ENCODE measurements at regions not wholly inside any gene's neighbourhood (a gene's known extent, or its start where the extent isn't known, plus 50 kb on each side); places are given as distances from the start of the nearest gene placed in this dataset.
"Not testable (repeated sequence)": the region's sequence is repeated elsewhere in the genome, so short reads cannot be mapped to it uniquely, and the experiment has no call there.

DNA sequence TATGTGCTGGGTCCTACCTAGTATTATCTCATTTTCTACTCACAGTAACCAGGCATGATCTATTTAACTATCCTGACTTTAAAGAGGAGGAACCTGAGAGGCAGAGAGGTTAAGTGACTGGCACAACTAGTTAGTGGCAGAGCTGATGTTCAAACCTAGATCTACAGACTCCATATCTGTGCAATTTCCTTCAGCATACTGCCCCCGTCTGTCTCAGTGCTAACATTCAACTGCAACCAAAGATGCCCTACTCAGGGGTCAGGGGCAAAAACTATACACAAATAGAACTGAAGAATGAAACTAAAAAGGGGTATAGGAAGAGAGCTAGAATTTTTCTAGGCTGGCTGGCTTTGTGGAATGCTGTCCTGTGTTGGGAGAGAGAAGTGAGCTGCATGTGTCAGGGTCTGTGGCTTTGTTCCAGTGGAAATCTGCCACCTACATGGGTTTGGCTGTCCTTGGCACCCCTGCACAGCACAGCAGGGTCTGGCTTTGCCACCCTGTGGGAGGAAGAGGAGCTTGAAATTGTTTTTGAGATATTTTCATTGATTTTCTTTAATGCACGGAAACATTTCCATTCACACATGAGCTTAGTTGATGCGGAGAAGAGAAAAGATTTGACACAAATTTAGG is 368.5 kb downstream of the RPS6KC1 start:
- Histone ChIP-seq H3K36me3 (ENCODE audit: insufficient read depth, low read length) (no peaks in the 10 kb centered on the region), H3K27ac (ENCODE audit: low read depth, low read length) (no peak overlapping the region), H3K4me1 (ENCODE audit: insufficient read depth, low read length) (no peaks in the 10 kb centered on the region), H3K27me3 (ENCODE audit: control insufficient read depth in 1 of 2, insufficient read depth in 2 of 2, low read length in 2 of 2) (no peaks in the 10 kb centered on the region), H3K4me3 (ENCODE audit: low read depth in 1 of 2, low read length in 2 of 2) (no peak overlapping the region), H3K9me3 (ENCODE audit: low read length) (no peaks in the 10 kb centered on the region), H3K9ac (ENCODE audit: low read length) (no peak overlapping the region)

- H3K27ac ChIP-seq (ENCODE audit: low read depth, low read length); H3K36me3 ChIP-seq (ENCODE audit: insufficient read depth, low read length); H3K9ac ChIP-seq (ENCODE audit: low read length); H3K27me3 ChIP-seq (ENCODE audit: control insufficient read depth in 1 of 2, insufficient read depth in 2 of 2, low read length in 2 of 2); H3K4me1 ChIP-seq (ENCODE audit: insufficient read depth, low read length); H3K4me3 ChIP-seq (ENCODE audit: low read depth in 1 of 2, low read length in 2 of 2); H3K9me3 ChIP-seq (ENCODE audit: low read length): not testable (repeated sequence)
Observed at GRCh38 chr1:213421178-213421577, 370.1 kb downstream of the RPS6KC1 start.

- Histone ChIP-seq H3K4me1 (ENCODE audit: insufficient read depth, low read length) (no peaks in the 10 kb centered on the region), H3K9ac (ENCODE audit: low read length) (no peak overlapping the region), H3K9me3 (ENCODE audit: low read length) (no peaks in the 10 kb centered on the region), H3K4me3 (ENCODE audit: low read depth in 1 of 2, low read length in 2 of 2) (no peak overlapping the region), H3K36me3 (ENCODE audit: insufficient read depth, low read length) (no peaks in the 10 kb centered on the region), H3K27me3 (ENCODE audit: control insufficient read depth in 1 of 2, insufficient read depth in 2 of 2, low read length in 2 of 2) (no peaks in the 10 kb centered on the region), H3K27ac (ENCODE audit: low read depth, low read length) (no peak overlapping the region)
Observed at GRCh38 chr1:213423041-213423440, 372.0 kb downstream of the RPS6KC1 start.

DNA sequence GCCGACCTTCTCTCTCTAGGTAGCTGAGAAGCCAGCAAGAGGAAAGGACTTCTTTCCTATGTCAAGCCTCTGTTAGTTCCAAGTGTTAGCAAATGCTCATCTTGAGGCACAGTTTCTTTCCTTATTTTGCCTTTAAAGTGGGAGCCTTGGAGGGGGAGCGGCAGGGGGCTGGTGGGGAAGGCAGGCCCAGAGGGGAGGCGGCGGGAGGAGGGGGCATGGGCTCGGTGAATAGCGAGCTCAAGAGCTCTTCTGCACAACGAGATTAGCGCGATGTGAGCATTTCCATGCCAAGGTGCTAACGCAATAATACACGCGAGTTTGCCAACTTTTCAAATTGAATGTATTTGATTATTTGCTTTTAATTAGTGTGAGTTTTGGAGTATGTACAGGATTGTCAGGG is 372.6 kb downstream of the RPS6KC1 start:
- Histone ChIP-seq H3K27me3 (ENCODE audit: control insufficient read depth in 1 of 2, insufficient read depth in 2 of 2, low read length in 2 of 2) (no peaks in the 10 kb centered on the region), H3K4me3 (ENCODE audit: low read depth in 1 of 2, low read length in 2 of 2) (no peak overlapping the region), H3K9me3 (ENCODE audit: low read length) (no peaks in the 10 kb centered on the region), H3K36me3 (ENCODE audit: insufficient read depth, low read length) (no peaks in the 10 kb centered on the region), H3K9ac (ENCODE audit: low read length) (no peak overlapping the region), H3K4me1 (ENCODE audit: insufficient read depth, low read length) (no peaks in the 10 kb centered on the region), H3K27ac (ENCODE audit: low read depth, low read length) (no peak overlapping the region)

DNA sequence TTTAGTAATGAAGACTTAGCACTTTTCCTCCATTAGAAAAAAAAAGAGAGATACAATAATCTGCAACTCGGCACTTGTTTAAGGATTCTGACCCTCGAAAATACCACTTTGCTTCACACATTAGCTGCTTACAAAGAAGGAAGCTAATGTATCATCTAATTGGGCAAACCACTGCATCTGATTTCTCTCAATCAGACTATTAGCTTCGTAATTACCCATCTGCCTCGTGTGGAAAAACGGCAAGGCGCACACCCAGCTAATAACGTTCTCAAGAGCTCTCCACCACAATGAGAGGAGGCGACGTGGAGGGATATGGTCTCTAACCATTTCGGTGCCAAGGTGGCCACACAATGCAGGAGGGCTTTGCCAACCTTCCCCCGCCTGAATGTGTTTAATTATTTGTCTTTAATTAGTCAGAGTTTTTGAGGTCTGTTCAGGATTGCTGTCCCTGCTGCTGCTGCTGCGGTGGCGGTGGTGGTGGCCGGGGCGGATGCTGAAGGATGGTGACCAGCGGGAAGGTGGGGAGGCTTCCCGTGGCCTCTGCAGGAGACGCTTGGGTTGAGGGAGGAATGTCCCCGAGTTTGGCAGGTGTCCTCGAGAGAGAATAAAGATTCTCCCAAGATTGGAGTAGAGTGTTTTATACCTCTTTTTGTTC is 374.5 kb downstream of the RPS6KC1 start:
- no peak overlapping the region for H3K9ac ChIP-seq (ENCODE audit: low read length)
- H3K27me3 ChIP-seq (ENCODE audit: control insufficient read depth in 1 of 2, insufficient read depth in 2 of 2, low read length in 2 of 2), result no peaks in the 10 kb centered on the region
- H3K4me1 ChIP-seq (ENCODE audit: insufficient read depth, low read length), result no peaks in the 10 kb centered on the region
- H3K36me3 ChIP-seq (ENCODE audit: insufficient read depth, low read length), result no peaks in the 10 kb centered on the region
- H3K27ac ChIP-seq (ENCODE audit: low read depth, low read length), result no peak overlapping the region
- no peaks in the 10 kb centered on the region for H3K9me3 ChIP-seq (ENCODE audit: low read length)
- H3K4me3 ChIP-seq (ENCODE audit: low read depth in 1 of 2, low read length in 2 of 2), result no peak overlapping the region

- Histone ChIP-seq H3K27ac (ENCODE audit: low read depth, low read length) (no peak overlapping the region), H3K4me1 (ENCODE audit: insufficient read depth, low read length) (no peaks in the 10 kb centered on the region), H3K36me3 (ENCODE audit: insufficient read depth, low read length) (no peaks in the 10 kb centered on the region), H3K4me3 (ENCODE audit: low read depth in 1 of 2, low read length in 2 of 2) (no peak overlapping the region), H3K9me3 (ENCODE audit: low read length) (no peaks in the 10 kb centered on the region), H3K27me3 (ENCODE audit: control insufficient read depth in 1 of 2, insufficient read depth in 2 of 2, low read length in 2 of 2) (no peaks in the 10 kb centered on the region), H3K9ac (ENCODE audit: low read length) (no peak overlapping the region)
Observed at GRCh38 chr1:213429642-213430041, 378.6 kb downstream of the RPS6KC1 start.

DNA sequence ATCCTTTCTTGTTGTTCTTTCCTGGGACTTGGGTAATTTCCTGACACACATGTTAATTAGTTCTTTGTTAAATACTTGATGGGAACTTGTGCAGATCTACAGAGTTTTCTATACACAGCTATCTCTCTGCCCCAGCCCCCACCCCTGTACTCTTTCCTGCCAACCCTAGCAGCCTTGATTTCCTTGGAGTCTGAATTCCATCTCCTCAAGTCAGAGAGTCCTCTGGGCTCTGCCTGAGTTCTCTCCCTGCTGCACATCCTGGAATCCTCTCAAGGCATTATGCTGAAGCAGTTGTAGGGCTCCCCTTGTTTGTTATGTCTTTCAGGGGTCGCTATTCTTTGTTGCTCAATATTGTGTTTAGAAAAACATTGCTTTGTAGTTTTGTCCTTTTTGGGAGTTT is 384.7 kb downstream of the RPS6KC1 start:
- H3K4me3 ChIP-seq (ENCODE audit: low read depth in 1 of 2, low read length in 2 of 2), result no peak overlapping the region

DNA sequence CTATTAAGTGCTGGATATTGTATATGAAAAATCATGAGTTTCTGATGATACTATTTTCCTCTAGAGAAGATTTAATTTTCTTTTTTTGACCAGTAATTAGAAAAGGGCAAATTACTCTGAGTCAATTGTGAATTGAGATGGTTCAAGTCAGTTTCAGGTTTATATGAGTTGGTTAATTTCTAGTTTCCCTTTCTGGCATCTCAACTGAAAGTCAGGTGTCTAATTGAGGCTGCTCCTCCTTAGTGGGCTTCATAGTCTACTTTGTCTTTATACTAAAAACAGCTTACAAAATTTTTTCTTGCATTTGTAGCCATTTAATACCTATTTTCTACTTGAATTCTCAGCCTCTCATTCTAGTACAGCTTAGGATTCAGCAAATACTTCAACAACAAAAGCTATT is 387.3 kb downstream of the RPS6KC1 start:
- H3K27ac ChIP-seq (ENCODE audit: low read depth, low read length), result no peak overlapping the region
- no peaks in the 10 kb centered on the region for H3K27me3 ChIP-seq (ENCODE audit: control insufficient read depth in 1 of 2, insufficient read depth in 2 of 2, low read length in 2 of 2)
- H3K4me1 ChIP-seq (ENCODE audit: insufficient read depth, low read length), result no peaks in the 10 kb centered on the region
- no peaks in the 10 kb centered on the region for H3K36me3 ChIP-seq (ENCODE audit: insufficient read depth, low read length)
- H3K9ac ChIP-seq (ENCODE audit: low read length), result no peak overlapping the region
- H3K9me3 ChIP-seq (ENCODE audit: low read length), result no peaks in the 10 kb centered on the region
- no peak overlapping the region for H3K4me3 ChIP-seq (ENCODE audit: low read depth in 1 of 2, low read length in 2 of 2)

More for the DNA sequence above, 384.7 kb downstream of the RPS6KC1 start:
- no peak overlapping the region for H3K9ac ChIP-seq (ENCODE audit: low read length)
- no peaks in the 10 kb centered on the region for H3K36me3 ChIP-seq (ENCODE audit: insufficient read depth, low read length)
- no peaks in the 10 kb centered on the region for H3K4me1 ChIP-seq (ENCODE audit: insufficient read depth, low read length)
- no peaks in the 10 kb centered on the region for H3K27me3 ChIP-seq (ENCODE audit: control insufficient read depth in 1 of 2, insufficient read depth in 2 of 2, low read length in 2 of 2)
- H3K9me3 ChIP-seq (ENCODE audit: low read length), result no peaks in the 10 kb centered on the region
- no peak overlapping the region for H3K27ac ChIP-seq (ENCODE audit: low read depth, low read length)

GRCh38 chr1:213439703-213440102 is 388.7 kb downstream of the RPS6KC1 start:
- Histone ChIP-seq H3K27me3 (ENCODE audit: control insufficient read depth in 1 of 2, insufficient read depth in 2 of 2, low read length in 2 of 2) (no peaks in the 10 kb centered on the region), H3K4me1 (ENCODE audit: insufficient read depth, low read length) (no peaks in the 10 kb centered on the region), H3K4me3 (ENCODE audit: low read depth in 1 of 2, low read length in 2 of 2) (no peak overlapping the region), H3K27ac (ENCODE audit: low read depth, low read length) (no peak overlapping the region), H3K9ac (ENCODE audit: low read length) (no peak overlapping the region), H3K9me3 (ENCODE audit: low read length) (no peaks in the 10 kb centered on the region), H3K36me3 (ENCODE audit: insufficient read depth, low read length) (no peaks in the 10 kb centered on the region)

DNA sequence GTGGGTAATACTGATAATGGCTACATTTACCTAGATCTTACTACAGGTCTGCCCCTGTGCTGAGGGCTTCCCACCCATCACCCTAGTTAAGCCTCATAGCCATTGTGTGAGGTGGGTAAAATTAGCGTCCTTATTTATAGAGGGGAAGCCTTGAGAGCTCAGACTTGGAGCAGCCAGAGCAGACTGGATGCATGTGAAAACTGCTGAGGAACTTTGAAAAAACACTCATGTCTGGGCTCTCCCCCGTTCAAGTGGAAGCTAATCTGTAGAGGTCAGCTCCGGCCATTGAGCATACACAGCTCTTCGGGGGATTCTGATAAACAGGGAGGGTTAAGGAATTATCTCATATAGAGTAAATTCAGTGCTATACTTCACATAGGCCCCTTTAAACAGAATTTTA is 389.7 kb downstream of the RPS6KC1 start:
- no peaks in the 10 kb centered on the region for H3K27me3 ChIP-seq (ENCODE audit: control insufficient read depth in 1 of 2, insufficient read depth in 2 of 2, low read length in 2 of 2)
- H3K9me3 ChIP-seq (ENCODE audit: low read length), result no peaks in the 10 kb centered on the region
- H3K4me1 ChIP-seq (ENCODE audit: insufficient read depth, low read length), result no peaks in the 10 kb centered on the region

DNA sequence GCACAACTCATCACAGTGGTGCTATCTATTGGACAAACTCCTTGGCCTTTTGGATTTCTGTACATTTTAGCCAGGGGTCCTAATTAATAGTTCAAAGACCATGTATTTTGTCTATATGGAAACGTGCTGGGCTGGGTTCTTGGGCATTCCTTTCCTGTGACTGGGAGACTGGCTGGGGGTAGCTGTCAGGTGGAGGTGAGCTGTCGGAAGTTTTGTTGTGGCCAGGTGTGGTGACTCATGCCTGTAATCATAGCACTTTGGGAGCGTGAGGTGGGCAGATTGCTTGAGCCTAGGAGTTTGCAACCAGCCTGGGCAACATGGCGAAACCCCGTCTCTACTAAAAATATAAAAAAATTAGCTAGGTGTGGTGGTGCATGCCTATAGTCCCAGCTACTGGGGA is 392.4 kb downstream of the RPS6KC1 start:
- Histone ChIP-seq H3K9me3 (ENCODE audit: low read length) (no peaks in the 10 kb centered on the region), H3K9ac (ENCODE audit: low read length) (no peak overlapping the region), H3K27me3 (ENCODE audit: control insufficient read depth in 1 of 2, insufficient read depth in 2 of 2, low read length in 2 of 2) (no peaks in the 10 kb centered on the region), H3K27ac (ENCODE audit: low read depth, low read length) (no peak overlapping the region), H3K36me3 (ENCODE audit: insufficient read depth, low read length) (no peaks in the 10 kb centered on the region), H3K4me3 (ENCODE audit: low read depth in 1 of 2, low read length in 2 of 2) (no peak overlapping the region), H3K4me1 (ENCODE audit: insufficient read depth, low read length) (no peaks in the 10 kb centered on the region)

More for the DNA sequence above, 389.7 kb downstream of the RPS6KC1 start:
- no peaks in the 10 kb centered on the region for H3K36me3 ChIP-seq (ENCODE audit: insufficient read depth, low read length)
- H3K27ac ChIP-seq (ENCODE audit: low read depth, low read length), result no peak overlapping the region
- H3K9ac ChIP-seq (ENCODE audit: low read length), result no peak overlapping the region
- H3K4me3 ChIP-seq (ENCODE audit: low read depth in 1 of 2, low read length in 2 of 2), result no peak overlapping the region

DNA sequence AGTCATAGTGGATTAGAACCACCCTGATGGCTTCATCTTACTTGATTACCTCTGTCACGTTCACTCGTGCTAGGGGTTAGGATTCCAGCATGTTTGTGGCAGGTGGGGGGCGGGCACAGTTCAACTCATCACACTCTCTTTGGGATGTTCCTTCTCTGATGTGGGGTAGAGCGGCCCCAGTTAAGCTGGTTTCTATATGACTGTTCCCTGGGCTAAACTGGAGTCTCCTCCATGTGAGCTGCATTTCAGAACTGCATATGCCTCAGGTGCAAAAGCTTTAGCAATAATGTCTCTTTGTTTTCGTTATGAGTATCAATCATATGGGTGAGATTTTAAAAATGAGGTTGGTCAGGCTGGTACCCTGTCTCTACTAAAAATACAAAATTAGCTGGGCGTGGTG is 393.2 kb downstream of the RPS6KC1 start:
- Histone ChIP-seq H3K4me1 (ENCODE audit: insufficient read depth, low read length) (no peaks in the 10 kb centered on the region), H3K36me3 (ENCODE audit: insufficient read depth, low read length) (no peaks in the 10 kb centered on the region), H3K4me3 (ENCODE audit: low read depth in 1 of 2, low read length in 2 of 2) (no peak overlapping the region), H3K27ac (ENCODE audit: low read depth, low read length) (no peak overlapping the region), H3K9ac (ENCODE audit: low read length) (no peak overlapping the region), H3K9me3 (ENCODE audit: low read length) (no peaks in the 10 kb centered on the region), H3K27me3 (ENCODE audit: control insufficient read depth in 1 of 2, insufficient read depth in 2 of 2, low read length in 2 of 2) (no peaks in the 10 kb centered on the region)

Measured in muscle layer of colon (tissue), 2 donors.